ENCODE measurements at regions not wholly inside any gene's neighbourhood (a gene's known extent, or its start where the extent isn't known, plus 50 kb on each side); places are given as distances from the start of the nearest gene placed in this dataset.

DNA sequence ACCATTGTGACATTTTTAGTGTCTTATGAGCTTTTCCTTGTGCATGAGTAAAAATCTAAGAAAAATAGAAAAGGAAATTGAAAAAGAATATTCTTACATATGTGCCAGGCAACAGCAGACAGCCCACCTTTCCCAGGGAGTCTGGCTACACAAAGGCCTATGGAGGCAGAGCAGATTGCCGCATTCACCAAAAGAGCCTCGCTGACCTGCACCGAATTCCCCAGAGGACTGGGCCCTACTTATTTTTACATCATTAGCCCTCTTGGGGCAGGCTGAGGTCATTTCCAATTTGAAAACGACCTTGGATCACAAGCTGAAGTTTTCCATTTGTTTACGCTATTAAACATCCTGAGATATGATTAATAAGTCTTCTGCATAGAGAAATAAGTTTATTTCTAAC is 66.2 kb upstream of the WDR41 start:
- 60 to 75% methylated on average over 2 to 5 of the region's 5 CpGs for WGBS, 2 experiments (ENCODE audit: insufficient coverage in 1 of 2, insufficient read length in 1 of 2)
- Mint-ChIP-seq H3K36me3 (ENCODE audit: low read depth) (no peaks in the 10 kb centered on the region), H3K4me3 (no peak overlapping the region), H3K4me1 (peaks cover 2% of the 10 kb centered on the region), H3K27me3 (ENCODE audit: insufficient read depth) (peaks cover 8% of the 10 kb centered on the region), H3K27ac (no peak overlapping the region), H3K9me3 (no peaks in the 10 kb centered on the region)
- peak; percentile 54 for DNase-seq
- no peak overlapping the region for H3K4me3 ChIP-seq (ENCODE audit: low read length)
- H3K9me3 ChIP-seq (ENCODE audit: control insufficient read depth, low read length) = no peaks in the 10 kb centered on the region
- no peak overlapping the region for H3K9ac ChIP-seq (ENCODE audit: extremely low read depth, low read length, poor library complexity, severe bottlenecking)
- H3K4me1 ChIP-seq (ENCODE audit: control insufficient read depth, insufficient read depth, low read length) = no peaks in the 10 kb centered on the region
- H3K27me3 ChIP-seq (ENCODE audit: control insufficient read depth, insufficient read depth, low read length, poor library complexity, severe bottlenecking) = peaks cover 6% of the 10 kb centered on the region
- TF ChIP-seq, protein P1, sequence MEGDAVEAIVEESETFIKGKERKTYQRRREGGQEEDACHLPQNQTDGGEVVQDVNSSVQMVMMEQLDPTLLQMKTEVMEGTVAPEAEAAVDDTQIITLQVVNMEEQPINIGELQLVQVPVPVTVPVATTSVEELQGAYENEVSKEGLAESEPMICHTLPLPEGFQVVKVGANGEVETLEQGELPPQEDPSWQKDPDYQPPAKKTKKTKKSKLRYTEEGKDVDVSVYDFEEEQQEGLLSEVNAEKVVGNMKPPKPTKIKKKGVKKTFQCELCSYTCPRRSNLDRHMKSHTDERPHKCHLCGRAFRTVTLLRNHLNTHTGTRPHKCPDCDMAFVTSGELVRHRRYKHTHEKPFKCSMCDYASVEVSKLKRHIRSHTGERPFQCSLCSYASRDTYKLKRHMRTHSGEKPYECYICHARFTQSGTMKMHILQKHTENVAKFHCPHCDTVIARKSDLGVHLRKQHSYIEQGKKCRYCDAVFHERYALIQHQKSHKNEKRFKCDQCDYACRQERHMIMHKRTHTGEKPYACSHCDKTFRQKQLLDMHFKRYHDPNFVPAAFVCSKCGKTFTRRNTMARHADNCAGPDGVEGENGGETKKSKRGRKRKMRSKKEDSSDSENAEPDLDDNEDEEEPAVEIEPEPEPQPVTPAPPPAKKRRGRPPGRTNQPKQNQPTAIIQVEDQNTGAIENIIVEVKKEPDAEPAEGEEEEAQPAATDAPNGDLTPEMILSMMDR (conservative IDR thresholded peaks at IDR 0.05) = no peak
- H3K36me3 ChIP-seq (ENCODE audit: control insufficient read depth, insufficient read depth, low read length) = no peaks in the 10 kb centered on the region
- H3K27ac ChIP-seq (ENCODE audit: low read depth, low read length) = no peak overlapping the region

DNA sequence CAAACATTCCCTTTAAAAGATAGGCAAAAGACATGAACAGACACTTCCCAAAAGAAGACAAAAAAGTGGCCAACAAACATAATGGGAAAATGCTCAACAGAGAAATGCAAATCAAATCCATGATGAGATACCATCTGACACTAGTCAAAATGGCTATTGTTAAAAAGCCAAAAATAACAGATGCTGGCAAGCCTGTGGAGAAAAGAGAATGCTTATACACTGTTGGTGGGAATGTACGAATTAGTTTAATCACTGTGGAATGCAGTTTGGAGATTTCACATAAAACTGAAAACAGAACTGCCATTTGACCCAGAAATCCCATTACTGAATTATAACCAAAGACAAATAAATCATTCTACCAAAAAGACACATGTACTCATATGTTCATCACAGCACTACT is 58.3 kb upstream of the WDR41 start:
- H3K27me3 ChIP-seq (ENCODE audit: control insufficient read depth, insufficient read depth, low read length, poor library complexity, severe bottlenecking) = no peaks in the 10 kb centered on the region
- H3K36me3 Mint-ChIP-seq (ENCODE audit: low read depth) = no peaks in the 10 kb centered on the region
- H3K4me1 Mint-ChIP-seq = no peaks in the 10 kb centered on the region
- DNase-seq = no peak
- no peak overlapping the region for H3K27ac ChIP-seq (ENCODE audit: low read depth, low read length)
- peaks cover 27% of the 10 kb centered on the region for H3K27me3 Mint-ChIP-seq (ENCODE audit: insufficient read depth)
- no peak overlapping the region for H3K27ac Mint-ChIP-seq
- H3K4me3 ChIP-seq (ENCODE audit: low read length) = no peak overlapping the region
- H3K4me1 ChIP-seq (ENCODE audit: control insufficient read depth, insufficient read depth, low read length) = no peaks in the 10 kb centered on the region
- H3K9ac ChIP-seq (ENCODE audit: extremely low read depth, low read length, poor library complexity, severe bottlenecking) = no peak overlapping the region
- no peaks in the 10 kb centered on the region for H3K9me3 ChIP-seq (ENCODE audit: control insufficient read depth, low read length)
- no peak overlapping the region for H3K4me3 Mint-ChIP-seq
- 73% methylated on average over 1 of the region's 1 CpG; no CpG with 5 or more reads in 1 of the 2 experiments for WGBS, 2 experiments (ENCODE audit: insufficient coverage in 1 of 2, insufficient read length in 1 of 2)
- TF ChIP-seq, protein P1 (conservative IDR thresholded peaks at IDR 0.05) = no peak
- H3K36me3 ChIP-seq (ENCODE audit: control insufficient read depth, insufficient read depth, low read length) = no peaks in the 10 kb centered on the region
- H3K9me3 Mint-ChIP-seq = peaks cover 21% of the 10 kb centered on the region

DNA sequence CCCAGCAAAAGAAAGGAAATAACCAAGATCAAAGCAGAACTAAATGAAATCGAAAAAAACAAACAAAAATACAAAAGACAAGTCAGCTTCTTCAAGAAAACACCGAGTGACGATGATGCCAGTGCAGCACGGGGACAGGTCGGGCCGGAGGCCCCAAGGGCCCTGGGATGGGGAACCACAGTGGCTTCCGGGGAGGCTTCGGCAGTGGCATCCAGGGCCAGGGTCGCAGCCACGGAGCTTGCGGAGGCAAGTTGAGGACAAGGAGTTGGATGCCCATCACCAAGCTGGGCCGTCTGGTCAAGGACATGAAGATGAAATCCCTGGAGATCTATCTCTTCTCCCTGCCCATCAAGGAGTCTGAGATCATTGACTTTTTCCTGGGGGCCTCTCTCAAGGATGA is 53.2 kb upstream of the WDR41 start:
- Mint-ChIP-seq H3K27me3 (ENCODE audit: insufficient read depth) (peaks cover 26% of the 10 kb centered on the region), H3K4me1 (peaks cover 11% of the 10 kb centered on the region), H3K36me3 (ENCODE audit: low read depth) (no peaks in the 10 kb centered on the region), H3K9me3 (peaks cover 15% of the 10 kb centered on the region), H3K4me3 (no peak overlapping the region), H3K27ac (no peak overlapping the region)
- 95 to 100% methylated on average over 11 to 12 of the region's 12 CpGs for WGBS, 2 experiments (ENCODE audit: insufficient coverage in 1 of 2, insufficient read length in 1 of 2)
- Histone ChIP-seq H3K27ac (ENCODE audit: low read depth, low read length) (no peak overlapping the region), H3K36me3 (ENCODE audit: control insufficient read depth, insufficient read depth, low read length) (no peaks in the 10 kb centered on the region), H3K4me3 (ENCODE audit: low read length) (no peak overlapping the region), H3K27me3 (ENCODE audit: control insufficient read depth, insufficient read depth, low read length, poor library complexity, severe bottlenecking) (no peaks in the 10 kb centered on the region), H3K9me3 (ENCODE audit: control insufficient read depth, low read length) (no peaks in the 10 kb centered on the region), H3K4me1 (ENCODE audit: control insufficient read depth, insufficient read depth, low read length) (no peaks in the 10 kb centered on the region), H3K9ac (ENCODE audit: extremely low read depth, low read length, poor library complexity, severe bottlenecking) (no peak overlapping the region)
- DNase-seq = no peak
- TF ChIP-seq, protein P1 (conservative IDR thresholded peaks at IDR 0.05) = no peak
